Colonic mucosa (tissue), 4 donors: ENCODE measurements at regions not wholly inside any gene's neighbourhood (a gene's known extent, or its start where the extent isn't known, plus 50 kb on each side); places are given as distances from the start of the nearest gene placed in this dataset.
"Not testable (repeated sequence)": the region's sequence is repeated elsewhere in the genome, so short reads cannot be mapped to it uniquely, and the experiment has no call there.

Experiments
- DNase-seq: peaks from one replicate; pipeline ENCODE4 v3.0.0-alpha.2; 2020
- H3K27ac ChIP-seq: fragments of 200-600 bp; one replicate; pipeline ENCODE4 v1.8.0; 2021
- H3K27me3 ChIP-seq: fragments of 200-600 bp; one replicate; pipeline ENCODE4 v1.8.0; 2021
- H3K36me3 ChIP-seq: fragments of 200-600 bp; one replicate; pipeline ENCODE4 v1.8.0; 2021
- H3K4me1 ChIP-seq: fragments of 200-600 bp; one replicate; pipeline ENCODE4 v1.8.0; 2021; ENCODE audit warnings: mild to moderate bottlenecking
- H3K4me3 ChIP-seq: fragments of 200-600 bp; one replicate; pipeline ENCODE4 v1.8.0; 2021
- H3K9ac ChIP-seq, 2 donors: one replicate each; pipeline ENCODE4 v1.7.0; 2013; ENCODE audit warnings: control low read depth in 2 of 2, low read depth in 2 of 2, low read length in 2 of 2
- H3K9me3 ChIP-seq: fragments of 200-600 bp; one replicate; pipeline ENCODE4 v1.8.0; 2021
- CTCF ChIP-seq: fragments of 200-600 bp; IDR thresholded peaks from one replicate; pipeline ENCODE4 v1.8.0; 2022; ENCODE audit warnings: antibody characterized with exemption, mild to moderate bottlenecking
- intact Hi-C: fragments of 100-400 bp; cut with DNase I; formaldehyde crosslinking; loops from one replicate; pipeline ENCODE4 v1.14.1; 2022
- donor health status: healthy.
- donor health status: DM: no; HTN: no; CAD: no.
- donor health status: DM: no; HTN: no; CAD: no.

- DNase-seq, result no peak
- no peak for TF ChIP-seq CTCF
- Histone ChIP-seq H3K9ac (no peak overlapping the region), H3K36me3 (no peaks in the 10 kb centered on the region), H3K27me3 (no peaks in the 10 kb centered on the region), H3K9me3 (no peaks in the 10 kb centered on the region), H3K4me1 (no peaks in the 10 kb centered on the region), H3K27ac (no peak overlapping the region), H3K4me3 (no peak overlapping the region)
- intact Hi-C loops, result loop anchor here (5.0 kb wide), 1 partner anchor 352 kb away; the partner anchor contains the start of gene SNX18
These were observed 115.7 kb downstream of the ESM1 start for GRCh38 chr5:54869691-54870090.

GRCh38 chr5:54868511-54869483 is 116.6 kb downstream of the ESM1 start:
- DNase-seq, result no peak
- Histone ChIP-seq H3K9me3 (no peaks in the 10 kb centered on the region), H3K9ac (no peak overlapping the region), H3K36me3 (no peaks in the 10 kb centered on the region), H3K4me3 (no peak overlapping the region), H3K4me1 (no peaks in the 10 kb centered on the region), H3K27me3 (no peaks in the 10 kb centered on the region), H3K27ac (no peak overlapping the region)
- intact Hi-C loops, result loop anchor here (5.0 kb wide), 1 partner anchor 351 kb away; the partner anchor contains the start of gene SNX18
- TF ChIP-seq CTCF, result no peak

GRCh38 chr5:54867310-54867944 is 118.0 kb downstream of the ESM1 start:
- H3K27ac ChIP-seq, result no peak overlapping the region
- DNase-seq, result no peak
- no peak overlapping the region for H3K9ac ChIP-seq
- H3K4me1 ChIP-seq, result no peaks in the 10 kb centered on the region
- intact Hi-C loops, result loop anchor here (5.0 kb wide), 1 partner anchor 350 kb away; the partner anchor contains the start of gene SNX18
- H3K27me3 ChIP-seq, result no peaks in the 10 kb centered on the region
- H3K36me3 ChIP-seq, result no peaks in the 10 kb centered on the region
- no peaks in the 10 kb centered on the region for H3K9me3 ChIP-seq
- peak; percentile 60 for TF ChIP-seq CTCF
- no peak overlapping the region for H3K4me3 ChIP-seq

- H3K9ac ChIP-seq, H3K4me3 ChIP-seq, H3K9me3 ChIP-seq, H3K36me3 ChIP-seq, DNase-seq, H3K27me3 ChIP-seq, H3K27ac ChIP-seq, H3K4me1 ChIP-seq: not testable (repeated sequence)
- intact Hi-C loops, result loop anchor here (5.0 kb wide), 1 partner anchor 348 kb away; the partner anchor contains the start of gene SNX18
These were observed 120.4 kb downstream of the ESM1 start for GRCh38 chr5:54864911-54865515.

- no peak overlapping the region for H3K9ac ChIP-seq
- no peaks in the 10 kb centered on the region for H3K36me3 ChIP-seq
- no peak for DNase-seq
- H3K9me3 ChIP-seq, result no peaks in the 10 kb centered on the region
- intact Hi-C loops, result no loop called here
- TF ChIP-seq CTCF, result no peak
- no peak overlapping the region for H3K27ac ChIP-seq
- H3K4me1 ChIP-seq, result no peaks in the 10 kb centered on the region
- no peak overlapping the region for H3K4me3 ChIP-seq
- H3K27me3 ChIP-seq, result no peaks in the 10 kb centered on the region
These were observed 123.4 kb downstream of the ESM1 start for GRCh38 chr5:54862036-54862435.
